GM18511 (cell line): ENCODE measurements at regions not wholly inside any gene's neighbourhood (a gene's known extent, or its start where the extent isn't known, plus 50 kb on each side); places are given as distances from the start of the nearest gene placed in this dataset.
"Not testable (repeated sequence)": the region's sequence is repeated elsewhere in the genome, so short reads cannot be mapped to it uniquely, and the experiment has no call there.

Experiments used
- ATAC-seq: cut with Tn5 transposase; IDR thresholded peaks from one replicate; pipeline ENCODE4 v1.9.1; 2021; ENCODE audit warnings: mild to moderate bottlenecking, moderate library complexity; ENCODE audit not compliant: unreplicated experiment

- ATAC-seq: no peak
Measured at GRCh38 chr21:22363504-22363903, 1365.3 kb downstream of the NCAM2 start.

- no peak for ATAC-seq
Measured at GRCh38 chr21:22364163-22364562, 1366.0 kb downstream of the NCAM2 start.

- no peak for ATAC-seq
Measured at GRCh38 chr21:22374218-22374969, 1376.2 kb downstream of the NCAM2 start.

GRCh38 chr21:22377795-22378194 is 1379.6 kb downstream of the NCAM2 start:
- not testable (repeated sequence) for ATAC-seq

GRCh38 chr21:22393324-22393723 is 1395.1 kb downstream of the NCAM2 start:
- no peak for ATAC-seq

GRCh38 chr21:22395965-22396364 is 1397.8 kb downstream of the NCAM2 start:
- ATAC-seq: no peak

GRCh38 chr21:22399681-22400514 is 1401.7 kb downstream of the NCAM2 start:
- no peak for ATAC-seq

- no peak for ATAC-seq
Measured at GRCh38 chr21:22409571-22409970, 1411.4 kb downstream of the NCAM2 start.

GRCh38 chr21:22416555-22416954 is 1418.3 kb downstream of the NCAM2 start:
- ATAC-seq: no peak

- no peak for ATAC-seq
Measured at GRCh38 chr21:22421416-22422180, 1423.4 kb downstream of the NCAM2 start.

- ATAC-seq: no peak
Measured at GRCh38 chr21:22438428-22439086, 1440.3 kb downstream of the NCAM2 start.

- no peak for ATAC-seq
Measured at GRCh38 chr21:22444990-22445389, 1446.8 kb downstream of the NCAM2 start.

GRCh38 chr21:22450507-22450906 is 1452.3 kb downstream of the NCAM2 start:
- ATAC-seq: no peak

GRCh38 chr21:22456241-22456640 is 1458.0 kb downstream of the NCAM2 start:
- no peak for ATAC-seq

- ATAC-seq: no peak
Measured at GRCh38 chr21:22468893-22469292, 1470.7 kb downstream of the NCAM2 start.

GRCh38 chr21:22474403-22474802 is 1476.2 kb downstream of the NCAM2 start:
- ATAC-seq: no peak

- no peak for ATAC-seq
Measured at GRCh38 chr21:22476214-22476613, 1478.0 kb downstream of the NCAM2 start.

GRCh38 chr21:22476726-22477646 is 1478.8 kb downstream of the NCAM2 start:
- ATAC-seq: no peak

- no peak for ATAC-seq
Measured at GRCh38 chr21:22490049-22490448, 1491.8 kb downstream of the NCAM2 start.

- ATAC-seq: no peak
Measured at GRCh38 chr21:22516230-22516629, 1518.0 kb downstream of the NCAM2 start.
